Erythroblast (primary cell): ENCODE measurements at regions not wholly inside any gene's neighbourhood (a gene's known extent, or its start where the extent isn't known, plus 50 kb on each side); places are given as distances from the start of the nearest gene placed in this dataset.

Experiments used
- GATA1 ChIP-seq: IDR thresholded peaks from 2 replicates; pipeline ENCODE4 v1.6.1; 2011; ENCODE audit warnings: low read depth, mild to moderate bottlenecking, control low read depth, low read length, moderate library complexity
- POLR2A ChIP-seq: IDR thresholded peaks from 2 replicates; pipeline ENCODE4 v1.6.1; 2011; ENCODE audit warnings: mild to moderate bottlenecking, low read length

DNA sequence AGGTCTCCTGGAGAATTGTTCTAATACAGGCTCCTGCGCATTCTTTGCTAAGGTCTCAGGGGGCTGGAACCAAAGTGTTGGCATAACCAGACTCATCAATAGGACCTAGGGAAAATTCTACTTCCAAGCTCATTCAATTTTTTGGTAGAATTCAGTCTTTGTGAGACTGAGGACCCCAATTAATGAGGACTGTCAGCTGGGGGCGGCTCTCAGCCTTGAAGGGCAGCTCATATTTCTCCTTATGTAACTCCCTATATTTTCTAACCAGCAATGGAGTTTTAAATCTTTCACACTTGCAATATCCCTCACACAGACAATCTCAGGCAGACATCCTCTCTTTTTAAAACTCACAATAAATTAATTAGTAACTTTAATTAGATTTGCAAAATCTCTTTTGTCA, 476.4 kb upstream of the LRFN5 start:
- TF ChIP-seq POLR2A (no peak), GATA1 (no peak)
